ENCODE measurements at regions not wholly inside any gene's neighbourhood (a gene's known extent, or its start where the extent isn't known, plus 50 kb on each side); places are given as distances from the start of the nearest gene placed in this dataset.

DNA sequence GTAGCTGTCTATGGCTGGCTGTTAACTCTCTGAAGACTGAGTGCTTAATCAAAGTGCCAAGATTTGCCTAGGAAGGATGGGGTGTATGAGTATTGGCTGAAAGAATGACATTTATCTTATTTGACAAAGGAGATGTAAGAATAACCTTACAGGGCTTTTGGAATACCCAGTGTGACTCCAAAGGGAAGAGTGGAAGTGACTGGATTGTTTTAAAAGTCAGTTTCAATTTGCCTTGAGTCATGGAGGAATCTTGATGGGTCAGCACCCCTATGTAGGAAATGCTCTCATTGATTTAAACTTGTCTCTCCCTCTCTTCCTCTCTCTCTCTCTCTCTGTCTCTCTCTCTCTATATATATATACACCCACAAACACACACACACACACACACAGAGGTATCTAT, 118.4 kb upstream of the CLDN10 start:
- Histone ChIP-seq H3K4me2 (ENCODE audit: insufficient read depth, insufficient read length, low read length) (no peak overlapping the region), H2BK20ac (ENCODE audit: low read depth, low read length, poor library complexity, severe bottlenecking) (no peak overlapping the region), H4K20me1 (ENCODE audit: control insufficient read depth, insufficient read depth, insufficient read length) (no peaks in the 10 kb centered on the region), H3K9ac (ENCODE audit: extremely low read depth, insufficient read length, low read length) (no peak overlapping the region), H3K56ac (ENCODE audit: insufficient read length, low read depth, low read length) (no peak overlapping the region), H3T11ph (ENCODE audit: low read length) (no peak overlapping the region), H3K79me2 (ENCODE audit: insufficient read depth, low read length) (no peaks in the 10 kb centered on the region), H3K27me3 (ENCODE audit: insufficient read depth, low read length) (no peaks in the 10 kb centered on the region), H3K14ac (ENCODE audit: insufficient read depth, low read length) (no peak overlapping the region), H3K27ac (ENCODE audit: insufficient read length, low read depth, low read length) (no peak overlapping the region), H4K8ac (replicated peaks; ENCODE audit: insufficient read length, low read depth, low read length) (no peak overlapping the region), H2BK5ac (ENCODE audit: insufficient read length, low read length) (no peak overlapping the region), H3K4ac (ENCODE audit: low read depth, low read length) (no peak overlapping the region), H2BK120ac (ENCODE audit: low read depth, low read length, poor library complexity, severe bottlenecking) (no peak overlapping the region), H2AFZ (ENCODE audit: low read length) (no peak overlapping the region), H4K91ac (ENCODE audit: insufficient read length, low read depth, low read length) (no peak overlapping the region), H3K9me3 (ENCODE audit: control insufficient read depth, low read depth, low read length) (no peaks in the 10 kb centered on the region), H3K23ac (ENCODE audit: insufficient read length, low read depth, low read length) (no peak overlapping the region), H2BK12ac (ENCODE audit: insufficient read length, low read depth, low read length) (no peak overlapping the region), H2BK15ac (ENCODE audit: low read depth, low read length) (no peak overlapping the region), H3K18ac (ENCODE audit: insufficient read length, low read depth, low read length) (no peak overlapping the region), H2AK5ac (ENCODE audit: insufficient read length, low read length) (no peak overlapping the region), H3K4me1 (ENCODE audit: insufficient read depth, low read length) (no peaks in the 10 kb centered on the region), H3K23me2 (ENCODE audit: insufficient read length, low read depth, low read length, poor library complexity, severe bottlenecking) (no peaks in the 10 kb centered on the region), H3K79me1 (ENCODE audit: insufficient read depth, low read depth, low read length, poor library complexity, severe bottlenecking) (no peaks in the 10 kb centered on the region), H4K5ac (ENCODE audit: insufficient read length, low read depth, low read length) (no peak overlapping the region)
- Mint-ChIP-seq H3K4me3 (no peak overlapping the region), H3K27me3 (ENCODE audit: low read depth) (peaks cover 2% of the 10 kb centered on the region; the same call in 1 of the 2 replicates), H3K27ac (no peak overlapping the region), H3K4me1 (no peaks in the 10 kb centered on the region; a peak in 1 of 4 replicates), H3K36me3 (ENCODE audit: insufficient read depth in 1 of 3, low read depth in 3 of 3) (no peaks in the 10 kb centered on the region), H3K9me3 (no peaks in the 10 kb centered on the region; a peak in 1 of 5 replicates)
- TF ChIP-seq, protein P1, sequence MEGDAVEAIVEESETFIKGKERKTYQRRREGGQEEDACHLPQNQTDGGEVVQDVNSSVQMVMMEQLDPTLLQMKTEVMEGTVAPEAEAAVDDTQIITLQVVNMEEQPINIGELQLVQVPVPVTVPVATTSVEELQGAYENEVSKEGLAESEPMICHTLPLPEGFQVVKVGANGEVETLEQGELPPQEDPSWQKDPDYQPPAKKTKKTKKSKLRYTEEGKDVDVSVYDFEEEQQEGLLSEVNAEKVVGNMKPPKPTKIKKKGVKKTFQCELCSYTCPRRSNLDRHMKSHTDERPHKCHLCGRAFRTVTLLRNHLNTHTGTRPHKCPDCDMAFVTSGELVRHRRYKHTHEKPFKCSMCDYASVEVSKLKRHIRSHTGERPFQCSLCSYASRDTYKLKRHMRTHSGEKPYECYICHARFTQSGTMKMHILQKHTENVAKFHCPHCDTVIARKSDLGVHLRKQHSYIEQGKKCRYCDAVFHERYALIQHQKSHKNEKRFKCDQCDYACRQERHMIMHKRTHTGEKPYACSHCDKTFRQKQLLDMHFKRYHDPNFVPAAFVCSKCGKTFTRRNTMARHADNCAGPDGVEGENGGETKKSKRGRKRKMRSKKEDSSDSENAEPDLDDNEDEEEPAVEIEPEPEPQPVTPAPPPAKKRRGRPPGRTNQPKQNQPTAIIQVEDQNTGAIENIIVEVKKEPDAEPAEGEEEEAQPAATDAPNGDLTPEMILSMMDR (conservative IDR thresholded peaks at IDR 0.05): no peak
- no peak for DNase-seq

All from H9 (cell line).